Endothelial cell of umbilical vein (primary cell): ENCODE measurements at regions not wholly inside any gene's neighbourhood (a gene's known extent, or its start where the extent isn't known, plus 50 kb on each side); places are given as distances from the start of the nearest gene placed in this dataset.

Experiments
- BruUV-seq: library from RNA; stranded (reverse); fragments of 400-500 nt; replicated peaks from 2 replicates; lab custom pipeline; 2021; lab: Mats Ljungman, UMichigan
- CTCF ChIA-PET: fragments of 300-600, 350-600 bp; sonication (Branson Sonifier 250); formaldehyde crosslinking; loops from one replicate; lab custom pipeline; 2021; ENCODE audit warnings: antibody characterized with exemption, inconsistent platforms; lab: Charles Lee
- POLR2A ChIA-PET: fragments of 300-600, 350-600 bp; sonication (Branson Sonifier 250); formaldehyde crosslinking; loops from one replicate; lab custom pipeline; 2021; ENCODE audit warnings: antibody characterized with exemption, inconsistent platforms; lab: Charles Lee
- DNase-seq: peaks from one replicate; pipeline ENCODE4 v3.0.0-alpha.2; 2011; ENCODE audit warnings: low read depth, low spot score
- FAIRE-seq: peaks from 2 replicates; lab custom pipeline; 2011; peaks lifted over from hg19 to GRCh38; lab: Jason Lieb, UNC
- H2AFZ ChIP-seq: 2 replicates; pipeline ENCODE4 v1.6.0; 2012; ENCODE audit warnings: low read depth, low read length, control low read depth, inconsistent platforms
- H3K27ac ChIP-seq: 2 replicates; pipeline ENCODE4 v1.5.1; 2011; ENCODE audit warnings: low read depth, mild to moderate bottlenecking, control low read depth, low read length, moderate library complexity; ENCODE audit not compliant: insufficient read depth
- H3K27me3 ChIP-seq, 2 experiments: 2 replicates each; pipeline versions ENCODE4 v1.6.0 to v1.6.1; 2011; ENCODE audit warnings: low read length in 2 of 2, mixed read lengths in 1 of 2; ENCODE audit not compliant: control insufficient read depth in 2 of 2, insufficient read depth in 2 of 2
- H3K36me3 ChIP-seq, 2 experiments: 2 replicates in 1 of 2; 3 replicates in 1 of 2; pipeline ENCODE4 v1.5.1; 2011; ENCODE audit warnings: low read length in 2 of 2, mild to moderate bottlenecking in 1 of 2, moderate library complexity in 1 of 2; ENCODE audit not compliant: control insufficient read depth in 2 of 2, insufficient read depth in 2 of 2; ENCODE audit errors: extremely low read depth in 1 of 2
- H3K4me1 ChIP-seq: 3 replicates; pipeline ENCODE4 v1.5.1; 2011; ENCODE audit warnings: mild to moderate bottlenecking, low read length; ENCODE audit not compliant: control insufficient read depth, insufficient read depth; ENCODE audit errors: extremely low read depth
- H3K4me2 ChIP-seq: 2 replicates; pipeline ENCODE4 v1.6.1; 2011; ENCODE audit warnings: low read length, control low read depth, mixed read lengths; ENCODE audit not compliant: insufficient read depth
- H3K4me3 ChIP-seq, 3 experiments: fragments of 200-600 bp in 1 of 3; sonication (generic), shearing (Covaris generic) in 1 of 3; replicated peaks in 1 of 3; 2 replicates each; pipeline ENCODE4 v1.5.1; 2011 to 2016; ENCODE audit warnings: control low read depth in 3 of 3, low read length in 3 of 3, mild to moderate bottlenecking in 2 of 3, inconsistent platforms in 1 of 3, low read depth in 1 of 3, moderate library complexity in 1 of 3; ENCODE audit not compliant: insufficient read depth in 1 of 3
- H3K79me2 ChIP-seq: 2 replicates; pipeline ENCODE4 v1.6.0; 2012; ENCODE audit warnings: low read length, inconsistent platforms; ENCODE audit not compliant: control insufficient read depth, insufficient read depth
- H3K9ac ChIP-seq: replicated peaks from 2 replicates; pipeline ENCODE3; 2011; ENCODE audit warnings: low read length, control low read depth; ENCODE audit not compliant: insufficient read depth; ENCODE audit errors: extremely low read depth
- H3K9me1 ChIP-seq: replicated peaks from 3 replicates; pipeline ENCODE4 v1.6.0; 2011; ENCODE audit warnings: mild to moderate bottlenecking, low read length; ENCODE audit not compliant: control insufficient read depth, insufficient read depth; ENCODE audit errors: extremely low read depth
- H3K9me3 ChIP-seq: replicated peaks from 2 replicates; pipeline ENCODE4 v1.5.1; 2012; ENCODE audit warnings: low read length, inconsistent platforms; ENCODE audit not compliant: control insufficient read depth, insufficient read depth
- H4K20me1 ChIP-seq: replicated peaks from 2 replicates; pipeline ENCODE3; 2011; ENCODE audit warnings: mild to moderate bottlenecking, low read length; ENCODE audit not compliant: control insufficient read depth, insufficient read depth; ENCODE audit errors: extremely low read depth
- CTCF ChIP-seq, 2 donors: IDR thresholded peaks; 1 replicate in 1 of 2; 2 replicates in 1 of 2; pipeline ENCODE4 v1.5.1; 2011; ENCODE audit warnings: low read length in 2 of 2, mild to moderate bottlenecking in 2 of 2, moderate library complexity in 2 of 2, control low read depth in 1 of 2, inconsistent platforms in 1 of 2, low read depth in 1 of 2; ENCODE audit not compliant: insufficient read depth in 1 of 2; ENCODE audit errors: extremely low read depth in 1 of 2
- EZH2 ChIP-seq: IDR thresholded peaks from 2 replicates; pipeline ENCODE4 v1.6.1; 2012; ENCODE audit warnings: borderline replicate concordance, low read depth, mild to moderate bottlenecking, moderate library complexity, low read length, inconsistent platforms; ENCODE audit not compliant: severe bottlenecking
- FOS ChIP-seq: IDR thresholded peaks from 2 replicates; pipeline ENCODE4 v1.6.1; 2011; ENCODE audit warnings: mild to moderate bottlenecking, low read length, moderate library complexity, borderline replicate concordance; ENCODE audit not compliant: insufficient read depth
- GATA2 ChIP-seq: IDR thresholded peaks from 2 replicates; pipeline ENCODE4 v1.7.0; 2011; ENCODE audit warnings: low read depth, mild to moderate bottlenecking, moderate library complexity, mixed read lengths, low read length; ENCODE audit not compliant: insufficient read length, insufficient read depth
- JUN ChIP-seq: IDR thresholded peaks from 2 replicates; pipeline ENCODE4 v1.6.1; 2011; ENCODE audit warnings: borderline replicate concordance, low read depth; ENCODE audit not compliant: insufficient read length, insufficient read depth
- MAX ChIP-seq: IDR thresholded peaks from 2 replicates; pipeline ENCODE4 v1.6.1; 2011; ENCODE audit not compliant: insufficient read depth, insufficient read length
- MYC ChIP-seq: IDR thresholded peaks from one replicate; pipeline ENCODE4 v1.6.1; 2011; ENCODE audit warnings: mild to moderate bottlenecking, low read depth, low read length
- POLR2A ChIP-seq: IDR thresholded peaks from 2 replicates; pipeline ENCODE4 v1.6.1; 2012; ENCODE audit warnings: low read depth, mild to moderate bottlenecking, control low read depth, low read length
- POLR2AphosphoS5 ChIP-seq: IDR thresholded peaks from 2 replicates; pipeline ENCODE4 v1.6.1; 2012; ENCODE audit warnings: low read depth, mild to moderate bottlenecking, control low read depth, low read length, moderate library complexity; ENCODE audit not compliant: insufficient read depth
- dilution Hi-C: fragments of 300-500 bp; cut with MboI; formaldehyde crosslinking; loops from one replicate; pipeline ENCODE4 v1.15.0; 2019; ENCODE audit warnings: low sequenced_read_pairs; ENCODE audit not compliant: extremely low pct_ligation_motif_present
- intact Hi-C: fragments of 100-400 bp; cut with micrococcal nuclease; formaldehyde crosslinking; loops from one replicate; pipeline ENCODE4 v1.10.0; 2022

GRCh38 chr6:148214667-148215066 is 128.0 kb upstream of the SASH1 start:
- ChIA-PET POLR2A (no interaction called here), CTCF (interaction anchor here (0.7 to 2.1 kb wide), 3 partner anchors 12 to 37 kb away, joined by 3 to 12 read pairs (median 3); no protein-coding TSS in a partner anchor)
- dilution Hi-C loops: no loop called here
- DNase-seq: no peak
- Histone ChIP-seq H3K27ac (no peak overlapping the region), H3K27me3 (no peaks in the 10 kb centered on the region), H3K4me1 (no peaks in the 10 kb centered on the region), H4K20me1 (no peaks in the 10 kb centered on the region), H2AFZ (no peak overlapping the region), H3K4me2 (no peak overlapping the region), H3K9ac (no peak overlapping the region), H3K36me3 (no peaks in the 10 kb centered on the region), H3K9me1 (no peaks in the 10 kb centered on the region), H3K9me3 (no peaks in the 10 kb centered on the region), H3K79me2 (no peaks in the 10 kb centered on the region), H3K4me3 (no peak overlapping the region)
- TF ChIP-seq EZH2 (no peak), CTCF (IDR thresholded peaks at IDR 0.05; ENCODE audit: extremely low read depth in 1 of 2, insufficient read depth in 1 of 2, low read depth in 1 of 2, low read length in 2 of 2) (no peak), JUN (no peak), POLR2AphosphoS5 (no peak), MYC (no peak), GATA2 (no peak), POLR2A (no peak), MAX (no peak), FOS (no peak)
- BruUV-seq: no TSS peak
- intact Hi-C loops: no loop called here
- no peak for FAIRE-seq
